Panc1 (cell line): ENCODE measurements at regions not wholly inside any gene's neighbourhood (a gene's known extent, or its start where the extent isn't known, plus 50 kb on each side); places are given as distances from the start of the nearest gene placed in this dataset.

Experiments used
- ATAC-seq: fragments of 200-7000 bp; cut with Tn5 transposase; 2 replicates; pipeline ENCODE4 v1.9.1; 2020; ENCODE audit warnings: mild to moderate bottlenecking, moderate library complexity
- BruUV-seq: library from RNA; stranded (reverse); fragments of 400-500 nt; replicated peaks from 2 replicates; lab custom pipeline; 2021; lab: Mats Ljungman, UMichigan
- CTCF ChIA-PET: fragments of 300-600 bp; sonication (Branson Sonifier 250); formaldehyde crosslinking; loops from one replicate; lab custom pipeline; 2022; ENCODE audit warnings: antibody characterized with exemption; lab: Charles Lee
- POLR2A ChIA-PET: fragments of 300-600 bp; sonication (Branson Sonifier 250); formaldehyde crosslinking; loops from one replicate; lab custom pipeline; 2022; ENCODE audit warnings: antibody characterized with exemption; lab: Charles Lee
- DNase-seq: peaks from one replicate; pipeline ENCODE4 v3.0.0-alpha.2; 2010; ENCODE audit warnings: low read depth, low spot score
- H3K27ac ChIP-seq: 2 replicates; pipeline ENCODE4 v1.5.1; 2011; ENCODE audit warnings: mild to moderate bottlenecking, low read length, inconsistent platforms
- H3K27me3 ChIP-seq: fragments of 200-500 bp; sonication (Bioruptor generic); 2 replicates; pipeline ENCODE4 v1.6.0; 2014; ENCODE audit warnings: low read length, inconsistent platforms; ENCODE audit not compliant: control insufficient read depth, insufficient read depth
- H3K36me3 ChIP-seq: fragments of 200-500 bp; sonication (Bioruptor generic); 2 replicates; pipeline ENCODE4 v1.5.1; 2014; ENCODE audit warnings: inconsistent platforms, mild to moderate bottlenecking, low read length, moderate library complexity; ENCODE audit not compliant: control insufficient read depth, insufficient read depth
- H3K4me1 ChIP-seq: 2 replicates; pipeline ENCODE4 v1.5.1; 2011; ENCODE audit warnings: inconsistent platforms, mild to moderate bottlenecking, low read length, moderate library complexity; ENCODE audit not compliant: control insufficient read depth, insufficient read depth
- H3K4me3 ChIP-seq, 2 experiments: 2 replicates each; pipeline ENCODE4 v1.5.1; 2011 to 2012; ENCODE audit warnings: low read depth in 2 of 2, low read length in 2 of 2, mild to moderate bottlenecking in 2 of 2, inconsistent platforms in 1 of 2, moderate library complexity in 1 of 2
- H3K9me3 ChIP-seq: fragments of 200-500 bp; sonication (Bioruptor generic); 2 replicates; pipeline ENCODE4 v1.5.1; 2014; ENCODE audit warnings: low read depth, mild to moderate bottlenecking, inconsistent platforms, low read length, moderate library complexity; ENCODE audit not compliant: control insufficient read depth, insufficient read depth
- CTCF ChIP-seq: fragments of 450-650 bp; IDR thresholded peaks from 2 replicates; pipeline ENCODE4 v1.5.1; 2017; ENCODE audit warnings: mild to moderate bottlenecking
- POLR2AphosphoS5 ChIP-seq: IDR thresholded peaks from 2 replicates; pipeline ENCODE4 v1.6.1; 2012; ENCODE audit warnings: mild to moderate bottlenecking, low read depth, low read length, moderate library complexity
- REST ChIP-seq, 2 experiments: IDR thresholded peaks; 2 replicates each; pipeline ENCODE4 v1.6.1; 2011 to 2012; ENCODE audit warnings: low read depth in 2 of 2, control low read depth in 1 of 2, low read length in 1 of 2, mild to moderate bottlenecking in 1 of 2, moderate library complexity in 1 of 2; ENCODE audit not compliant: insufficient read depth in 1 of 2
- SIN3A ChIP-seq: IDR thresholded peaks from 2 replicates; pipeline ENCODE4 v1.6.1; 2012; ENCODE audit warnings: low read depth, mild to moderate bottlenecking, low read length, moderate library complexity, borderline replicate concordance; ENCODE audit not compliant: insufficient read depth
- TCF7L2 ChIP-seq: IDR thresholded peaks from 2 replicates; pipeline ENCODE4 v1.6.1; 2011; ENCODE audit warnings: mild to moderate bottlenecking, low read depth, low read length, inconsistent platforms
- in situ Hi-C: cut with HindIII; loops from 2 replicates; pipeline ENCODE4 v1.10.0; 2016; ENCODE audit warnings: low sequenced_read_pairs, low pct_unique_long_range_greater_than_20kb
- intact Hi-C: fragments of 100-400 bp; cut with micrococcal nuclease; formaldehyde crosslinking; loops from one replicate; pipeline ENCODE4 v1.10.0; 2022; ENCODE audit not compliant: unreplicated experiment

GRCh38 chr5:1975406-1975715 is 92.6 kb upstream of the IRX4 start:
- ATAC-seq, result no peak
- no peak for DNase-seq

GRCh38 chr5:1974501-1975405 is 92.0 kb upstream of the IRX4 start:
- H3K27me3 ChIP-seq, result peaks cover 45% of the 10 kb centered on the region
- H3K36me3 ChIP-seq, result no peaks in the 10 kb centered on the region
- no peak overlapping the region for H3K4me3 ChIP-seq
- no peaks in the 10 kb centered on the region for H3K9me3 ChIP-seq
- no TSS peak for BruUV-seq
- ATAC-seq, result no peak
- POLR2A ChIA-PET, result no interaction called here
- TF ChIP-seq TCF7L2 (no peak), REST (IDR thresholded peaks at IDR 0.05; ENCODE audit: insufficient read depth in 1 of 2, low read depth in 2 of 2, low read length in 1 of 2) (no peak), POLR2AphosphoS5 (no peak), SIN3A (no peak), CTCF (no peak)
- in situ Hi-C loops (no loop called here), intact Hi-C loops (no loop called here)
- no peaks in the 10 kb centered on the region for H3K4me1 ChIP-seq
- no peak for DNase-seq
- CTCF ChIA-PET, result no interaction called here
- H3K27ac ChIP-seq, result no peak overlapping the region

More at GRCh38 chr5:1975406-1975715, 92.6 kb upstream of the IRX4 start:
- TF ChIP-seq SIN3A (no peak), TCF7L2 (no peak), POLR2AphosphoS5 (no peak)
- Histone ChIP-seq H3K4me1 (no peaks in the 10 kb centered on the region), H3K27ac (no peak overlapping the region), H3K9me3 (no peaks in the 10 kb centered on the region), H3K27me3 (peaks cover 45% of the 10 kb centered on the region), H3K4me3 (no peak overlapping the region), H3K36me3 (no peaks in the 10 kb centered on the region)
- intact Hi-C loops, result no loop called here
- CTCF ChIA-PET, result no interaction called here
- in situ Hi-C loops, result no loop called here
- BruUV-seq, result no TSS peak
- POLR2A ChIA-PET, result no interaction called here

GRCh38 chr5:1974081-1974480 is 91.4 kb upstream of the IRX4 start:
- Histone ChIP-seq H3K27me3 (peaks cover 45% of the 10 kb centered on the region), H3K27ac (no peak overlapping the region), H3K4me3 (no peak overlapping the region), H3K4me1 (no peaks in the 10 kb centered on the region), H3K9me3 (no peaks in the 10 kb centered on the region), H3K36me3 (no peaks in the 10 kb centered on the region)
- no peak for ATAC-seq
- CTCF ChIA-PET, result no interaction called here
- intact Hi-C loops (no loop called here), in situ Hi-C loops (no loop called here)
- no peak for TF ChIP-seq TCF7L2
- TF ChIP-seq CTCF, result no peak
- TF ChIP-seq POLR2AphosphoS5, result no peak
- TF ChIP-seq REST (IDR thresholded peaks at IDR 0.05; ENCODE audit: insufficient read depth in 1 of 2, low read depth in 2 of 2, low read length in 1 of 2), result no peak
- no peak for TF ChIP-seq SIN3A
- DNase-seq, result no peak
- no TSS peak for BruUV-seq
- POLR2A ChIA-PET, result no interaction called here
